HG03571 (cell line): ENCODE measurements at regions not wholly inside any gene's neighbourhood (a gene's known extent, or its start where the extent isn't known, plus 50 kb on each side); places are given as distances from the start of the nearest gene placed in this dataset.
"Not testable (repeated sequence)": the region's sequence is repeated elsewhere in the genome, so short reads cannot be mapped to it uniquely, and the experiment has no call there.

Experiments used
- ATAC-seq: cut with Tn5 transposase; IDR thresholded peaks from one replicate; pipeline ENCODE4 v1.9.1; 2021; ENCODE audit not compliant: unreplicated experiment

- no peak for ATAC-seq
Measured at GRCh38 chr13:84630476-84630875, 748.2 kb upstream of the SLITRK1 start.

DNA sequence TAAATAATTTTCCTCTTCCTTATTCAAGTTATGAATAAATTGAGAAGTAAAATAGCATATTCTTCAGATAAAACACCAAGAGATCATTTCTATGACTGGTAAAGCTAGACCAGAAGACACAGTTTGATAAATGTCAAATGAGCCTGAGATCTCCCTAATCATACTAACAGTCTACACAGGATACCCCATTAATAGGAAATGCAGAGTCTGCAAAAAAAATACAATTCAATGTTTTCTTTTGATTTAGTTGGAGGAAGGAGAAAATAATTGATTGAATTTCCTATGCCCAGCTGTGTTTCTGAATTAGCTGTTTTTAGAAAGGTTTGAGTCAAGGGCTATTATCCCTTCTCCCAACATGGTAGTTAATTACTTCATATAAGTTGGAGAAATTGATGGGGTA lies 734.6 kb upstream of the SLITRK1 start:
- ATAC-seq = no peak

DNA sequence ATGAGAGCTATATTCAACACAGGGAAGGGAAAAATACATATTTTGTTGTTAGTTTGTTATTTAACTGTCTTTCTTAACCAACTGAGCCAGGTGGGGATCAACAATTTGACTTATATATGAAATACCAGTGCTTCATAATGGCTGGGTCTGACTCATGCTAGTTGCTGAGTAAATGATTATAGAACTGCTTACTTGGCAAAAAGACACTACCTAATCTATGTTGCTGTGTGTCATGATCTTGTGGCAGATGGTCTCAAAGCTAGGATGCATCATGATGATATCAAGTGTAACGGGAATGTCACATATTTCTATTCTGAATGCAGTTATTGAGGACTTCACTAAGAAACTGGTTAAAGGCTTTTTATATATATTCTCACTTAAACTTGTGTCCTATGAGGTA lies 727.4 kb upstream of the SLITRK1 start:
- ATAC-seq = no peak

DNA sequence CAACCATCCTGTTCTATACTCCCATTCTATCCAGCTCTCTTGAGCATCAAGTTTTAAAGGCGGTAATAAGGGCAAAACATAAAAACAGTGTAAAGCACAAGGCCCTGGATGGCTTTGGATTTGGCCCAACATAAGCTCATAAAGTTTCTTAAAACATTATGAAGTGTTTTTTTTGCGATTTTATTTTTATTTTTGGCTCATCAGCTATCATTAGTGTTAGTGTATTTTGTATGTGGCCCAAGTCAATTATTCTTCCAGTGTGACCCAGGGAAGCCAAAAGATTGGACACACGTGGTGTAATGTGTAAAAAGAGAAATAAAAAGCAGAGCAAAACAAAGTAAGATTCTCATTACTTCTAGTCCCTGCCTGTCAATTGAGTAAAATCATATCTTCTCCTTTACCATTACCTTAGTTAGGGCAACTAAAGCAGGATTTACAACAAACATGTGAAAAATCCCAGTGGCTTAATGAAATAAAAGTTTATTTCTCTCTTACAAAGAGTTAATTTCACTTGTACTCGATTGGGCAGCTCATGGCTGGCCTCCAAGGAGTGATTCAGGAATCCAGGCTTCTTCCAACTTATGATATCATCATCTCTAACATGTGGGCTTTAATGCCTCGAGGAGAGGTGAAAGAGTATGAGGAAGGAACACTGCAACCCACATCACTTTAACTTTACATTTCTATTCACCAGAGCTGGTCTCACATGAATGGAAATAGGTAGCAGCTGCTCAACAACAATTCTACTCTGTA lies 725.2 kb upstream of the SLITRK1 start:
- ATAC-seq = no peak

- no peak for ATAC-seq
Measured at GRCh38 chr13:84606616-84607015, 724.3 kb upstream of the SLITRK1 start.

GRCh38 chr13:84605927-84606326 lies 723.7 kb upstream of the SLITRK1 start:
- ATAC-seq = no peak

GRCh38 chr13:84591444-84591843 lies 709.2 kb upstream of the SLITRK1 start:
- no peak for ATAC-seq

- no peak for ATAC-seq
Measured at GRCh38 chr13:84590663-84591062, 708.4 kb upstream of the SLITRK1 start.

DNA sequence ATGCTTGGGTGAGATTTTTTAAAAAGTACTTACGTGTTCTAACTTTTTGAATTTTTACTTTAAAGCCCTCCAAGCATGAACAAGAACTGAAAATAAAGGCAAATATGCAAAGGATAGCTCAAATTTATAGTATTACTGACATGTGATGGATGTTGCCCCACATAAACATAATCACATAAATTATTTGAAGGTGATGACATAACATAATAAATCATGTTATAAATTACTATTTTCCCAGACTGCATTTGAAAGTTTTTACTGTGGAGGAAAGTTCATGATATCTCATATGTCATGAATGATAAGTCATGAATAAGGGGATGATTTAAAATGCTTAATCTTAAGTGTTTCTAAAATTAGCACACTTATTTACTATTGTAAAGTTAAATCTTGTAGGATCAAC lies 705.7 kb upstream of the SLITRK1 start:
- no peak for ATAC-seq

DNA sequence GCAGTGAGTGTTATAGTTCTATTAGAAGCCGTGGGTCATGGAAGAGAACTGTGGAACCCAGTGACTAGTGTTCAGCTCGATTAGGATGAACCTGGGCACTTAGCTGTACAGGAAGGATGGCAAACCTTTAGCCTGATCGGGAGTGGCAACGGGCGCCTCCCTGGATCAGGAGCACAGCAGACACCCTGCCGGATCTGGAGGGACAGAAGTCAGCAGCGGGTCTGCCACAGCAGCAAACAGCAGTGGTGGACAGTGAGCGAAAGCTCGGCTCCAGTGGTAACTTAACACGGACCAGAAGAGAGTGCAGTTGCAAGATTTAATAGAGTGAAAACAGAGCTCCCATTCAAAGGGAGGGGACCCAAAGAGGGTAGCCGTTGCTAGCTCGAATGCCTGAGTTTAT lies 697.6 kb upstream of the SLITRK1 start:
- ATAC-seq = not testable (repeated sequence)

GRCh38 chr13:84574851-84575250 lies 692.6 kb upstream of the SLITRK1 start:
- ATAC-seq = no peak

- no peak for ATAC-seq
Measured at GRCh38 chr13:84571264-84571663, 689.0 kb upstream of the SLITRK1 start.

DNA sequence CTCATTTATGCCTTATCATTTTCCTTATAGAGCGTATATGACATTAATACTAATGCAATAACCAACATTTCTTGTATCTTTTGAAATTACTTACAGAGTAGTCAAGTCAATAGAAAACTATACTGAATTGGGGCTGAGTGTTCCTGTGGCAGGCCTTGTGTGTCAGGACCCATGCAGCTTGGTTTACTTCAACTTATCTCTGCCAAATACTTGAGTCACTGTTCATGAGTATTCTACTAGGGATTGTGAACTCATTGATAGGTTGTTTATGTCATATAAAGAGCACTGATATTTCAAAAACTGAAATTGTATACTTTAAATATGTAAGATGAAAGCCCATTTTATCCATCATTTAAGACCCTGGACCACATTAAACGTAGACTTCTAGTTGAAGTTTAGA lies 688.6 kb upstream of the SLITRK1 start:
- ATAC-seq = no peak

GRCh38 chr13:84569366-84569765 lies 687.1 kb upstream of the SLITRK1 start:
- no peak for ATAC-seq

DNA sequence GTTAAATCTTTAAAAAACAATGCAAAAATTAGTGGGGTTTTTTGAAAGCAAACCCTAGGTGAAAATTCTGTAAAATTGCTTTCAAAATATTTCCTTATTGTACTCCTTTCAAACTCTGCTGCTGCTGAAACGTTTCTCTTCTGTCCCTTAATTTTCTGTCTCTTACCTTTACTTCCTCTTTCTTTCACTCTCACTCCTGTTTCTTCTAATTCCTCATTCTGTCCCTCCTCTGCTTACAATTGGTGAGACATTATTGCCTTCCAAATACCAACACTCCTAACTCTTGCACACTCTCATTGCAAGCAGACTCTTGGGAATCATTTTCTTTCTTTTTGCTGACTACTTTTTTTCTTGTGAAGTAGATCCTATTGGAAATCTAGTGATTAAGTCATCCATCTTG lies 685.6 kb upstream of the SLITRK1 start:
- no peak for ATAC-seq

DNA sequence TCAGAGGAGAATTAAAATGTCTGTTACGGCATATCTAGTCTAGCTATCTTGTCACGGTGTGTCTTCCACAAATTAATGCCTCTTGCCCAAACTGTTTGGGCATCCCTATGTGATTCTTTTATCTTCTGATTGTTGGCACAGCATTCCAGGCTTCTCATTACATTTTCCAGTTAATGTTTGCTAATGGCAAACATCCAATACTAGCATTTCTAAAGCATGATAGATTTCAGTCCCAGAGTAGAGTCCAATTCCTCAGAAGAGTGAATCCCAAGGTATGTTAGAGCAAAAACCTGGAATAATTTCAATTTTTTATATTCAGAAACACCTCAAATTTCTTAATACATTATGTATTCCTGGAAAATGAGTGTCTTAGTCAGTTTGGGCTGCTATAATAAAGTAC lies 684.5 kb upstream of the SLITRK1 start:
- ATAC-seq = no peak

DNA sequence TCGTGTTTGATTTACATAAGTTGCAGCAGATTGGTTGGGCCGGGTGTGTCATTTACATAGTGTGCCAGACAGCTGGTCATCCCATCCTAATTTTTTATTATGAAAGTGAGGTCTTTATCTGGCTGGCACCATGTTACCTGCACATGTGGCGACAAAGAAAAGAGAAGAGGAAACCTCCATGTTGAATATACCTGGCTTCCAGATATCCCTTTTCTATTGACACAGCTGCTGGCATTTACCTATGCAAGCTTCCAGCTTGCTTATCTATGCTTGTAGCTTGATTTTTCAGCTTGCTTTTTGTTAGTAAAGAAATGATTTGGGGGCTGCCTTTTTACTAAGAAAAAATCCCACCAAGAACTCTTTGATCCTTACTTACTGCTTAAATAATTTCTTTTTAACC lies 681.3 kb upstream of the SLITRK1 start:
- ATAC-seq = no peak

DNA sequence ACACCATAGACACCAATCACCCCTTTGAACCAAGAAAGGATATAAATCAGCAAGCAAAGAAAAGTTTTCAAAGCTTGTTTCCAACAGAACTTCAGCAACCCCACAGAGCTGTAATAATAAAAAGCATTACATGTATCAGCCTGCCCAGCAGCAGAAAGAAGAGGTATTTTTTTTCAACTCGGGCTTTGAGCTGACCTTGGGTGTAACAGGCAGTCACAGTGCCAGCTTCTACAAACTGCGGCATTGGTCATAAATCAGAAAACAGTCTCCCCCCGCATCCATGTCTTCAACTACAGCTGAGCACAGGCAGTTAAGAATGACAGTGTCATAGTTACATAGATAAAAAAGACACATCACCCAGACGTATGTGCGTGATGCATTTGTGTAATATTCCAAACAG lies 671.0 kb upstream of the SLITRK1 start:
- no peak for ATAC-seq

GRCh38 chr13:84543962-84544361 lies 661.7 kb upstream of the SLITRK1 start:
- ATAC-seq = no peak

DNA sequence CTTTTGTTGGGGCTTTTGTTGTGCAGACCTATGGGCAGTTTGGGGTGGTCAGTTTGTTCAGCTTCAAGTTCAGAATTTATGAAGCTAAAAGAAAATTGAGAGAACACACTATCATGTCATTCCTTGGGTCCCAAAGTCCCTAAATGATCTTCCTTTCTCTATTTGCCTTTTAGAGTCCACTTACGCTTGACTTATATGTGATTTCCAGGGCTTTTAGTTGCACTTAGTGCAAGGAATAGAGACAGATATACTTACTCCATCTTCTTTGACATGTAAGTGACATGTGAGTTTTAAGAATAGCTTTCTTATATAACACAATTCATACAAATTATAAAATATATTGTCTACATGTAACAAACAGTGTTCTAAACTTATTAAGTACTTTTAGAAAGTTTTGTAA lies 660.1 kb upstream of the SLITRK1 start:
- no peak for ATAC-seq

- no peak for ATAC-seq
Measured at GRCh38 chr13:84536906-84537305, 654.6 kb upstream of the SLITRK1 start.

DNA sequence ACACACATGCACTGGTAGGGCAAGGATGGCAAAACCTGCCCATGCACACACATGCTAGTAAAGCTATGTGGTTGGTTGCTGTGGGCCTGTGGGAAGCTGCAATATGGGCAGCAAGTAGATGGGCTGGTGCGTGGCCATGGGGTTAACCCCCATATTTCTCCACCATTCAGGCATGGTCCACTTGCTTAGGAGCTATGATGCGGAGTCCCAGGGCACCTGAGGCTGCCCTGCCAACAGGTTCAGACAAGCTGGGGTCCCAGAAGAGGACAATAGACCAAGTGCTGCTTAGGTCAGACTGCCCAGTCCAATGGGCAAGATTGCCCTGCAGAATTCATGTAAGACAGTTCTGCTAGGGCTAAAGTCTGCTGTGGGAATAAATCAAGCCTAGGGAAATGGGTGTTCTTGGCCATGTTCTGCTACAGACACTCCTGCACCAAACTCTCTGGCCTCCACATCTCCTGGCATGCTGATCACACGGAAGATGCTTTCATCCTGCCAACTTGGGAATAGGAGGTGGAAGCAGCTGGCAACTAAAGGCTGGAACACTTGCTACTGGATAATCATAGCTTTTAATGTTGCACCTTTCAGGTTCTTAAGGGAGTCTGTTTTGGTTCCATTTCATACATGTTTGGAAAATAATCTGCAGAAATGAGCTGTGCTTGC lies 646.3 kb upstream of the SLITRK1 start:
- no peak for ATAC-seq

GRCh38 chr13:84525865-84526264 lies 643.6 kb upstream of the SLITRK1 start:
- ATAC-seq = no peak
